GM18867 (cell line): ENCODE measurements at regions not wholly inside any gene's neighbourhood (a gene's known extent, or its start where the extent isn't known, plus 50 kb on each side); places are given as distances from the start of the nearest gene placed in this dataset.
A peak's percentile ranks its signal among the peaks of the same experiment; 100 is the strongest.
"Not testable (repeated sequence)": the region's sequence is repeated elsewhere in the genome, so short reads cannot be mapped to it uniquely, and the experiment has no call there.

Experiments
- ATAC-seq: cut with Tn5 transposase; IDR thresholded peaks from one replicate; pipeline ENCODE4 v1.9.1; 2021; ENCODE audit warnings: mild to moderate bottlenecking, moderate library complexity; ENCODE audit not compliant: unreplicated experiment

- ATAC-seq = no peak
Observed at GRCh38 chr7:54242776-54243175, 299.4 kb upstream of the VSTM2A start.

- ATAC-seq = no peak
Observed at GRCh38 chr7:54245020-54245419, 297.2 kb upstream of the VSTM2A start.

GRCh38 chr7:54249686-54250085 lies 292.5 kb upstream of the VSTM2A start:
- no peak for ATAC-seq

- ATAC-seq = no peak
Observed at GRCh38 chr7:54252256-54253035, 289.7 kb upstream of the VSTM2A start.

- no peak for ATAC-seq
Observed at GRCh38 chr7:54253036-54253373, 289.2 kb upstream of the VSTM2A start.

GRCh38 chr7:54255242-54255641 lies 286.9 kb upstream of the VSTM2A start:
- ATAC-seq = no peak

GRCh38 chr7:54259185-54259584 lies 283.0 kb upstream of the VSTM2A start:
- no peak for ATAC-seq

GRCh38 chr7:54260941-54261371 lies 281.2 kb upstream of the VSTM2A start:
- ATAC-seq = no peak

- ATAC-seq = no peak
Observed at GRCh38 chr7:54278847-54279246, 263.3 kb upstream of the VSTM2A start.

- no peak for ATAC-seq
Observed at GRCh38 chr7:54292171-54292925, 249.8 kb upstream of the VSTM2A start.

- ATAC-seq = no peak
Observed at GRCh38 chr7:54299426-54299825, 242.7 kb upstream of the VSTM2A start.

- ATAC-seq = not testable (repeated sequence)
Observed at GRCh38 chr7:54315955-54316354, 226.2 kb upstream of the VSTM2A start.

- no peak for ATAC-seq
Observed at GRCh38 chr7:54326592-54327167, 215.5 kb upstream of the VSTM2A start.

- no peak for ATAC-seq
Observed at GRCh38 chr7:54330216-54330800, 211.9 kb upstream of the VSTM2A start.

GRCh38 chr7:54331311-54331710 lies 210.9 kb upstream of the VSTM2A start:
- ATAC-seq = no peak

- ATAC-seq = no peak
Observed at GRCh38 chr7:54332301-54332700, 209.9 kb upstream of the VSTM2A start.

GRCh38 chr7:54333952-54334351 lies 208.2 kb upstream of the VSTM2A start:
- no peak for ATAC-seq

- peak; percentile 57 for ATAC-seq
Observed at GRCh38 chr7:54336800-54337199, 205.4 kb upstream of the VSTM2A start.

GRCh38 chr7:54337466-54337865 lies 204.7 kb upstream of the VSTM2A start:
- ATAC-seq = no peak

GRCh38 chr7:54338319-54338718 lies 203.9 kb upstream of the VSTM2A start:
- no peak for ATAC-seq

GRCh38 chr7:54339073-54339472 lies 203.1 kb upstream of the VSTM2A start:
- no peak for ATAC-seq

- ATAC-seq = no peak
Observed at GRCh38 chr7:54342458-54342857, 199.7 kb upstream of the VSTM2A start.
